ENCODE measurements at regions not wholly inside any gene's neighbourhood (a gene's known extent, or its start where the extent isn't known, plus 50 kb on each side); places are given as distances from the start of the nearest gene placed in this dataset.

GRCh38 chr12:13670285-13670866, 311.0 kb downstream of the GRIN2B start:
- DNase-seq: no peak

DNA sequence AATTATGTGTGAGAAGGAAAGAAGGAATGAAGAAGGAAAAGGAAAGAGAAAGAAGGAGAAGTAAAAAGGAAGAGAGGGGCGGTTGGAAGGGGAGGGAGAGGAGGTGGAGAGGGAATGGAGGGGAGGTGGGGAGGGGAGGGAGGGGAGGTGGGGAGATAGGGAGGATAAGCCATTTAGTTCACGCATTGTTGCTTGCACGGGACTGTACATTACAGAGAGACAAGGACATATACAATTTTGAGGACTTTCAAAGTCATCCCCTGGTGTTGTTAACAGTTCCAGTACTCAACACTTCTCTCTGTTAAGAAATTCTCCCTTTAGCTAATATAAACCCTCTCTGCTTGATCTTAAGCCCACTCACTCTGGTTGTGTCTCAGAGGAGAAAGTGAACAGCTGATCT, 312.5 kb downstream of the GRIN2B start:
- DNase-seq: no peak

DNA sequence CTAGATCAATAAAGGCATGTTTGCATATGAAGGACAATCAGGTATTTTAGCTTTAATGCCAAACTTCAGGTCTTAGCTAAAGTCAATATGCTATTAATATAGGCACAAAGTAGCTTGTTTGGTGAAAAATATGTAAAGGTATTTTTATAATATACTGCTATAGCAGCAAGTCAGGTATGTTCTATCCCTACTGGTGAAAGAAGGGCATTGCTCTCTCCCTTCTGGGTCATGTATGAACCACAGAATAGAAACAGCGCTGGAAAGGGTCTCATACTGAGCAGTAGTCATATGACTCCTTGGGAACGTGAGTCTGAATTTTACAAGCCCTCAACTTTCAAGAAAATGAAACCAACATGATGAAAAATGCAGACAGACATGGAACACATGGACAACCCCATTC, 314.6 kb downstream of the GRIN2B start:
- DNase-seq: no peak

DNA sequence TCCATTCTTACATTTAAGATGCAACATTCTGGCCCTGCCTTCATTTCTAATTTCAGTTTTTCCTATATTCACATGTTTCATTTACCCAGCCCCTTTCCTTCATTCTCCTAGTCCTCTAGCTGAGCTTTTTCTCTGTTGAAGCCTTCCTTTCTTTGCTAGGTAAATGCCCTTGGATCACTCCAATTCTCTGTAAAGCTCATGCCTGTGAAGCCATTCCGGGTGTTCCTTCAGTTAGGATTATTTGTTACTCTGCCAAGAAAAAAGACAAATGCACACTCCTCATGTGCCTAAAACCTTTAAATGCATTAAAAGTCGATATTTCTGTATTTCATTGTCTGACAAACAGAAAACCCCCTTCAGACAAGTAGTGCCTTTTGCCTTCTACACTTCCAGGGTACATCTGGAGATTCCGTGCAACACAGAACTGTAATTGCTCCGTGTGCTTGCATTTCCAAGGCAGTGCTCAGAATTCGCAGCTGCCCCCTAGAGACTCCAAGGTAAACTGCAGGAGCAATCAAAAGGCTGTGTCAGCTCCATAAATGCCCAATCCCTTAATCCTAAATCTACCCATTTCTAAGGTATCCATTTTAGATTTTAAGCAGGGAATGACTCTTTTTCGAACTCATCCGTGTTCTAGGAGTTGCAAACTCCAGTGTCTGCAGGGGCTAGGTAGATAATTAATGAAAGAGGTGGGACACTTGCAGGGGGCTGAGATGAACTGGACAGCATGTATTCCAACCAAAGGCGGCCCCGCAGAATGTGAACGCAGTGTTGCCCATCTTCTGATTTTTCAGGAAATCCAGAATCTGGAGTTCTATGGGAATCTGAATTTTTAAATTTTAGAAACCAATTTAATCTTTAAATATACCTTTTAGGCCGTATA, 320.2 kb downstream of the GRIN2B start:
- peak in 2 of 5 donors; percentile 2 to 8 for DNase-seq

- no peak for DNase-seq
These were observed 326.9 kb downstream of the GRIN2B start for GRCh38 chr12:13654456-13654855.

DNA sequence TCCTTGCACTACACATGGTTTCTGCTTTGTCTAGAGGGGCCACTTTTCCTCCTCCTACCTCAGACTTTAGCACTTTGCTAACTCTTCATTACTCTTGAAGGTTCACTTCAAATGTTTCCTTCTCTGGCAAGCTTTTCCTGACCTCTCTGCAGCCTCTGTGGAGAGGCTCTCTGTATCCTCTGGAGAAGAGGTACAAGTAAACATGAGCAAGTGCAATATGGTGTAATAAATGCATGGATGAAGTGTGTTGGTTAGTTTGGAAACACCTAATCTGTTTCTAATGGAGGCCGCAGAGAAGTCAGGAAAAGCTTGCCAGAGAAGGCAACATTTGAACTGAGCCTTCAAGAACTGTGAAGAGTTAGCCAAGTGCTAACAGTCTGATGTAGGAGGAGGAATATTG, 329.3 kb downstream of the GRIN2B start:
- no peak for DNase-seq

DNA sequence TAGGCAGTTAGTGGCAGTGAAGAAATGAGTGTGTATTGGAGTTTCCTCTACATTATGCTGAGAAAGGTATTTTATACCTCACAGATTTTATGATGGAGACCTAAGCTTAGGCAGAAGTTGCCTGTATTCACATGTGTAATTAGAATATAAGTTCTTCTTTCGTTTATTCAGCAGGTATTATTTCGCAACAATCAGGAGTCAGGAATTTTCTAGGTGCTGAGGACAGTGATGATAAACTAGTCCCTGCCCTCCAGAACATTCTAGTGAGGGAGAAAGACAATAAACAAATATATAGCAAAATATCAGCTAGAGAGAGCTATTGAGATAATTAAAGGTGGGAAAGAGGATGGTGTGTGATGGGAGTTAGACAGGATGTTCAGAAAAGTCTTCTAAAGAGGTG, 345.7 kb downstream of the GRIN2B start:
- no peak for DNase-seq

- no peak for DNase-seq
These were observed 349.5 kb downstream of the GRIN2B start for GRCh38 chr12:13631873-13632272.

- DNase-seq: no peak
These were observed 351.0 kb downstream of the GRIN2B start for GRCh38 chr12:13630354-13630753.

DNA sequence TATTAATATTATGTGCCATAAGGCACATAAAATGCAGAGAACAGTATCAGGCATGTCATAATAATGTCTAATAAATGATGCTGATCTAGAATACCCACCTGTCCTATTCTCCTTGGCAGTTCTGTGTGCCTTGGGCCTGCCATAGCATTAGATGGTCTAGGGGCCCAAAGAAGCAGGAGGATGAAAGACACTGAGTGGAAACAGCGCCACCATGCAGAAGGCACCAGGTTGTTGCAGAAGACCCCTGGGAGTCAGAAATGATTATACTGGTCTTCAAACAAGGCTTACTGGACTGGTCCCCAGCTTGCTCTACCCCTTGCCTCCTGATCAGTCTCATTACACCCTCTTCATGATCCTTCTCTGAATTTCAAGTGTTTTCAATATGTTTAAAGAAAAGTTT, 353.3 kb downstream of the GRIN2B start:
- no peak for DNase-seq

DNA sequence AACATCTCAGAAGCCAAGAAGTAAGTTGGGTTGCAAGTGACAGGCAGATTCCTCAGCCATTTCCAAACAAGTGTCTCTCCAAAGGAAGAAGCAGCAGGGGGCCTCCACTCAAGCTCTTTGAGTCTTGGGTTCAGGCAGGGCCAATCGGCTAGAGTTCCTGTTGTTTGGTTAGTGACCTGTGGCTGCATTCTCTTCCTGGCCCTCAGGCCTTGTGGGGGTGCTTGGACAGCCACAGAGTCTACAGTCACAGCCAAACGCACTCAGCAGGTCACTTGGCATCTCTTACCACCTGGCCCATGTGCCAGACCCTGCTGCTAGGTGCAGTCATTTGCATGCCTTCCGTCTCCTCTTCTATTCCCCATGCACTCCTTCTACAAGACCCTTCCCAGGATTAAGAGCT, 353.9 kb downstream of the GRIN2B start:
- DNase-seq: no peak

DNA sequence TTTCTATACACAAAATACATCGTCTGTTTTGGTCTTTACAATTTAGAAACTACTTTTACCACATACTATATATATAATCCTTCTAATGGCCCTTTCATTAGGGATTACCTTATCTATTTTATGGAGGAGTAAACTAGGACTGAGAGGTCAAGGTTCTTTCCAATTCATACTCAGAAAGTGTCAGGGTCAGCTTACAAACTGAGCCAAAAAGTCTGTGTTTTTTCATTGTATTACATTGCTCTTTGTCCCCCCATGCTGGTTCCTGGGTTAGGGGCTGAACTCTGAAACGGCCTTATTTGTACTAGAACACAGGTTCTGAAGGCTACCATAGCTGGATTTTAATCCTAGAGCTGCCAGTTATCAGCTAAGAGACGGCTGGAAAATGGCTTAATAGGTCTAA, 368.1 kb downstream of the GRIN2B start:
- no peak for DNase-seq

DNA sequence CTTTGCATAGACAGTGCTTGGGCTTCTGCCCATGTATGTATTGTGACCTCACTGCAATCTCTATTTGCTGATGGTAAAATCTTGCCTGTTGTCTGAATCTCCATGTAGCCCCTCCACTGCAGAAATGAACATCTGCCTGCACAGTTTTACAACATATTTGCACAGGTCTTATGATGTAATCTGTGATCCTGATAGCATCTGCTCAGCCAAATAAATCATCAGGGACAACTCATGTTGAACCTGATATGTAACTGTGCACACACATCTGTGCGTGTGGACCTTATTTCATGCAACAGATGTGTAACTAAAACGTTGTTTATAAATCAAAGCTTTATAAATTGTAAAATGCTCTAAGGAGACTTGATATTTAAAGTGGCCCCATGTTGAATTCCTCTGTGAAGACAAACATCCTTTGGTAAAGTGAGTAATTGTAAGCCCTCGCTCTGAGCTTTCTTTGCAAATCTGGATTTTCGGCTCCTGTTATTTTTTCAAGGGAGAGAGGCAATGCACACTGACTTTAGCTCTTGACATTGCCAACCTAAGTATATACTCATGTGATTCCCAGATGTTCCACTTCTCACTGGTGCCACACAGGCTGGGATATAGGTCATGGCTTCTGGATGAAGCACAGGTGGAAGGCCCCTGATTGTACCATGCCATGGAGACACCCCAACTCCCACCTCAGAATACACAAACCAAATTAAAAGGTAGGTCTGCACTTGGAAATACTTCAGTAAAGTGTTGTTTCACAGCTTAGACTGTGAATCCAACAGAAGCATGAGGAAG, 371.3 kb downstream of the GRIN2B start:
- no peak for DNase-seq

DNA sequence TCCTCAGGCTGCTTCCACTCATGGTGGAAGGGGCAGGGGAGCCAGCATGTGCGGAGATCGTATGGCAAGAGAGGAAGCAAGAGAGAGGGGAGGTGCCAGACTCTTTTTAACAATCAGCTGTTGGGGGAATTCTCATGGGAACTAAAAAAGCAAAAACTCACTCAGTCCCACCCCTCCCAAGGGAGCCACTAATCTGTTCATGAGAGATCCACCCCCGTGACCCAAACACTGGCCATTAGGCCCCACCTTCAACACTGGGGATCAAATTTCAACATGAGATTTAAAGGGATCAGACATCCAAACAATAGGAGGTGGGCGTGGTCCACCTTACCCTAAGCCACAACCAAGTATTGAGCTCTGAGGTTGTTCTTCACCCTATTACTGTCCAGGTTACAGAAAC, 375.1 kb downstream of the GRIN2B start:
- DNase-seq: no peak

DNA sequence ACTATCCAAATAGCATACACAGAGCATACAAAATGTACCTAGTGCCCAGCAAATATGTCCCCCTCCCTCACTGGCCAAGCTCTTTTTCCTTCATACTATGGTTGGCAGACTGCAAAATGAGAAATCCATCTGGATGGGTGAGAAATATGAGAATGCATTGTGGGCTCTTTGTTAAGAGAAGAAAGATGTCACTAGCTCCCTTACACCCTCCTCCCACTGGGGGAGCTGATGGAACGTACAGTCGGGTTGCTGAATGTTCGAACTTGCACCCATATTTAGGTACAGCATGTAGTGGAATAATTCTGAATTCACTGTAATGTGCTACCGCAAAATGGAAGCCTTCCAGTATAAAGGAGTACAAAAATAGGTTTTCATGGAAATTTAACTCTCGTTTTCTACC, 377.4 kb downstream of the GRIN2B start:
- no peak for DNase-seq

DNA sequence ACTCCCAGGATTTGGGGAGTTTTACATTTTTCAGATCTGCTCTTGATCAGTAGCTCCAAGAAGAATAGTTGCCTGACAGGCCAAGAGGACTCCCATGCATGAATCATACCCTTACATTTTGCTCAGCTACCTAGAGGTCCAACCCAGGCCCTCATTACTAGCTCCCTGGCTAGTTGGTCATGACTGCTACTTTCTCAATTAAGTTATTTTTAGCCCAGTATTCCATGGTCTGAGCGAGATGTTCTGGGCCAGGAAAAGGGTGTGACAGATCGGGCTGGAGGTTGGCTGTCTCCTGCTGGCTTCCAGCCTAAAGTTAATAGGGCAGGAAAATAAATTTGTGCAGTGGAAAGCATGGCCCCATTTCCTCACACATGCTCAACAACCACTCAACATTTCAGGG, 379.2 kb downstream of the GRIN2B start:
- no peak for DNase-seq

DNA sequence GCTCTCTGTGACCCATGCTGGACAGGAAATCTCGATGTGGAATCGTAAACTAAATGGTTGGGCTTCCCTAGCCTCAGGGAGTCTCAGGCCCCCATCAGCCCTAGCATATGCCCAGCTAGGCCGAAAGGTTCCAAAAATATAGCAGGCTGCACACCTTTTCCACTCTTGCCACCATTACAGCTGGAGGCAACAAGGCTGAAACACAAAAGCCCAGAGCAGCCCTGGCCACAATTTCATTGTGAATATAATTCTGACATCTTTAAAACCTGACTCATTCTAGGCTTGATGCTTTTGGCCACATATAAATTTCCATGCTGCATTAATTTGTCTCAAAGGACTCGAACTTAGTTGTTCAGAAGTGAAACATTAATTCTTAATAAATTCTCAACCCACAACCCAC, 382.2 kb downstream of the GRIN2B start:
- no peak for DNase-seq

DNA sequence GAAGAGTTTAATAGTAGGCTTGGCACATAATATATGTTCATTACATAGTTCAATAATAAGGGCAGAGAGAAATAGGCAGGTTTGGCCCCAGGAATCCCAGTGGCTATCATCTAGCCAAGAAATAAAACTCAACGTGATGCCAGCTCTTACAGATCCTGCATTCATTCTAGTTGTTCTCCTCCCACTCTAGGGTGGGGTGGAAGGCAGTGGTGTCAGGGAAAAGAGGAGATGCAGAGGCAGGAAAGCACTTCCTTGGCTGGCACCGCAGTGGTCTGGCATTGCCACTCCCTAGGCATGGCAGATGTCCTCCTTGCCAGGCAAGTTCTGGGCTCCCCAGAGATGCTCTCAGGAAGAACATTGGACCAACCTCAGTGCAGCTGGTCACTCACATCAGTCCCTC, 383.6 kb downstream of the GRIN2B start:
- no peak for DNase-seq

DNA sequence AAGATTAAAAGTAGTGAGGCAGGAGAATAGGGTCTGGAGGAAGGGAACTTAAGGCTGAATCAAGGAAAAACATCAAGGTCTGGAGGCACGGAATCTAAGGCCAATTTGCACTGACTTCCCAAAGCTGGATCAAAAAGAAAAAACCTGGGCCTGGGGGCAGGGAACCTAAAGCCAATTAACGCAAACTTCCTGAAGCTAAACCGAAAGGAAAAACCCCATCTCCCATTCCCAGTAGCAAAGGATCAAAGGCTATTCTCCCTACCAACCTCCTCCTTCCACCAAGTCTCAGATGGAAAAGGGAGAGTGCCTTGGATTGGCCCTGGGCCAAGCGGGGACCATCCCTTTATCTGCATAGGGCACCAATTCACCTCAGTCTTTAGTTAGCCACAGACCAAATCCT, 384.2 kb downstream of the GRIN2B start:
- DNase-seq: no peak

DNA sequence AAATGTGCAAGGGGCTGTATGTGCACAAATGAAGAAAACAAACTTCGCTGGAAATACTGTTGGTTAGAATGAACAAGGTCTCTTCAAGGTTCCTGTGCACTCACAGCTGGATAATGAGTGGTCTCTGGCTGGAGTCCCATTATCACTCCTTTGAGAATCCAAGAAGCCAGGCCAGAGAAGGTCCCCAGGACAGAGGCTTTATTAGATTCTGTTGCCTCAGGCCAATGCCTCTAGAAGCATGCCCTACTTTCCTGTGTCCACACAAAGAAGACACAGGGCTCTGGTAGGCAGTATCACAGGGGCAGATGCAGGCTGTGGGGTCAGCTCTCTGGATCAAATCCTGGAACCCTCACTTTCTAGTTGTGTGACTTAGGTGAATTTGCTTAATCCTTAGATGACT, 384.7 kb downstream of the GRIN2B start:
- no peak for DNase-seq

- DNase-seq: no peak
These were observed 385.6 kb downstream of the GRIN2B start for GRCh38 chr12:13595536-13596443.

GRCh38 chr12:13594731-13595514, 386.5 kb downstream of the GRIN2B start:
- no peak for DNase-seq

Measured in T-helper 1 cell (primary cell).